GM18519 (cell line): ENCODE measurements at regions not wholly inside any gene's neighbourhood (a gene's known extent, or its start where the extent isn't known, plus 50 kb on each side); places are given as distances from the start of the nearest gene placed in this dataset.
"Not testable (repeated sequence)": the region's sequence is repeated elsewhere in the genome, so short reads cannot be mapped to it uniquely, and the experiment has no call there.

Source experiments
- ATAC-seq: cut with Tn5 transposase; IDR thresholded peaks from one replicate; pipeline ENCODE4 v1.9.1; 2021; ENCODE audit warnings: mild to moderate bottlenecking, moderate library complexity; ENCODE audit not compliant: unreplicated experiment, low FRiP score

DNA sequence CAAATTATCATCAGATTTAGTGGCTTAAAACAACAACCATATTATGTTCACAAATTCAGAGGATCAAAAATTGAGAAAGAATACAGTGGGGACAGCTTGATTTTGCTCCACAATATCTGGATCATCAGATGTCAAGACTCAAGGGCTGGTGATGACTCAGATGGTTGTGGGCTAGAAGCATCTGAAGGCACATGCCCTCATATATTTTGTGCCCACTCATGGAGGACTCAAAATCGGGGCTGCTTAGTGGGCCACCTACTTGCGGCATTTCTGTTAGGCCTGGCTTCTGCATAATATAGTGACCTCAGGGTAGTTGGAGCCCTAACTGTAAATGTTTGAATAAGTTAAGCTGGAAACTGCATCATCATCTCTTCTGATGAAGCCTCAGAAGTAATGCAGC, 584.5 kb downstream of the SLC16A7 start:
- no peak for ATAC-seq

GRCh38 chr12:60182354-60182753, 586.5 kb downstream of the SLC16A7 start:
- ATAC-seq, result no peak

GRCh38 chr12:60184096-60184495, 588.3 kb downstream of the SLC16A7 start:
- no peak for ATAC-seq

DNA sequence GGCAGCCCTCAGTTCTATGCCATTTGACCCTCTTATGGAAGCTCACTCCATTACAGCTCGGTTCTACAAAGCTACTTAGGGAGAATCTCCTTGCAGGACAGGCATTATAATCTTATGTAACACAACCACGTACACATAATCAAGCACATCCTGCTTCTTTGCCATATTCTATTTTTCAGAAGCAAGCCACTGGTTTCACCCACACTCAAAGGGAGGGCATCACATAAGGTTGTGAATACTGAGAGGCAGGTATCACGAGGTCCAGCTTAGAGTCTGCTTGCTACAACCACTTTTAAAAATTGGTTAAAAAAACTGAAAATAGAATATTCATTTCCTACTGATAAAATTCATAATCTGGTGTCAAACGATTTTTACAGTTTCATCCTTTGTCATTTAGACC, 589.2 kb downstream of the SLC16A7 start:
- no peak for ATAC-seq

- no peak for ATAC-seq
These were observed 595.4 kb downstream of the SLC16A7 start for GRCh38 chr12:60191271-60191670.

DNA sequence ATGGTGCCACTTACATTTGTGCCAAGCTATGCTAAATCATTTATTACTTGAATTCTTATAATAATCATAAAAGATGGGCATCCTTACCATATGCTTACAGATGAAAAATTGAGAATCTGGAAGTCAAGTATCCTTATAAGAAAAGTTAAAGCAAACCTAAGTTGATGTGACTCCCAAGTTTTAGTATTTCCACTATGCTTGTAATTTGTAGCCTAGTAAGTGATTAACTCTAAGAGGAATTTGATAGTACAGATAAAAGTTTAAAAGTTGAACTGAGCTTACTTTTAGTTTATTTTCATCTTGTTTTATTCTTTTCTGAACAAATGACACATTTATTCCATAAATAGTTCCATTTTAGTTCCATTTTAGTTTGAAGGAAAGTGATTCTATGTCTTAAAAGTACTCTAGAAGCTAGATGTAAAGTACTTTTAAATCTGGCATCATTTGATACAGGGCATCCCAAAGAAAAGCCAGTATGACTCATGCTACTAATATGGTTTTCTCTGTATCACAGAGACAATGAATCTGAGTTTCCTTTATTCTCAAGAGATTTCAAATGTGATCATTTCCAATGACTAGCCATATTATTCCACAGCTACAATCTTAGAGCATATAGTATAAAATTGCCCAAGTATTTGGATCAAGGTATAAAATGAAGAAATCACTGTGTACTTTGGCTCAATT, 596.0 kb downstream of the SLC16A7 start:
- ATAC-seq, result no peak

- ATAC-seq, result no peak
These were observed 598.8 kb downstream of the SLC16A7 start for GRCh38 chr12:60194678-60195077.

- ATAC-seq, result no peak
These were observed 599.7 kb downstream of the SLC16A7 start for GRCh38 chr12:60195483-60195882.

DNA sequence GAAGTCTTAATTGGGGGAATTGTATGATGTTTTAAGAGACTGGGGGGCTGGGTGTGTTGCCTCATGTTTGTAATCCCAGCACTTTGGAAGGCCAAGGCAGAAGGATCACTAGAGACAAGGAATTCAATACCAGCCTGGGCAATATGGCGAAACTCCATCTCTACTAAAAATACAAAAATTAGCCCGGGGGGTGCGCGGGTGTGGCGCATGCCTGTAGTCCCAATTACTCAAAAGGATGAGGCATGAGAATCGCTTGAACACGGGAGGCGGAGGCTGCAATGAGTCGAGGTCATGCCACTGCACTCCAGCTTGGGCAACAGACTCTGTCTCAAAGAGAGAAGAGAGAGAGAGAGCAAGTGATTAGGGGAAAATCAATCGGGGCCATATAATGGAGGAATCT, 600.5 kb downstream of the SLC16A7 start:
- ATAC-seq, result no peak

GRCh38 chr12:60197589-60197988, 601.8 kb downstream of the SLC16A7 start:
- ATAC-seq, result no peak

GRCh38 chr12:60201891-60202290, 606.1 kb downstream of the SLC16A7 start:
- no peak for ATAC-seq

GRCh38 chr12:60205500-60205899, 609.7 kb downstream of the SLC16A7 start:
- ATAC-seq, result no peak

DNA sequence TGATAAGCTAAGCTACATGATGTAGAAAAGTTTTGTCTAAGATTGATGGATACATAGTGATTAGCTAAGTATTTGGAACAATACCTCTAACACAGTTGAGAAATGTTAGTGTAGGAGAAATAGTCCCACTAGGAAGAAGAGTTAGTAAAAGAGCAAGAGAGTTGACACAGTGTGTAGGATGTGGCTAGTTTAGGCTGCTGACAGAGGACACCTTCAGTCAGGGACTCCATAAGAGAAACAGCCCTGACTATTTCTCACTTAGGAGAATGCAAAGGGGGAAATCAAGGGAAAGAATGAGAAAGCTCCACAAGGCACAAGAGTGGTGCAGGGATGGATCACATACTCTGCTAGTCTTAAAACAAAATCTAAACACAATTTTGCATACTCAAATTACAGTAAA, 613.7 kb downstream of the SLC16A7 start:
- no peak for ATAC-seq

DNA sequence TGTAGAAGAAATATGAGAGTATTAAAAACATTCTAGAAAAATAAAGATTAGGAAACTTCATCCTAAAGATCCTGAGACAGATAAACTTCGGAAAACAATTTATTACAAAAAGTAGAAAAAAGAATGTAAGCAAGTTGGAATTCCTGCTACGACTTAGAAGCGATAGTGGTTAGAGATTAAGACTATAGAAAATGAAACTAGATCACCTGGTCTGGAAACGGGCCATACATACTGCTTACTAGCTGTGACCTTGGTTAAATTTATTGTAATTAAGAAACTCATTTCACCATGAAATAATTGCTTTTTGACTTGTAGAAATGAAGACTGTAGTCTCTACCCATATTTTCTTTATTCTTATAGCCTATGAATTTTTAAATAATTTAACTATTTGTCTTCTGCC, 614.1 kb downstream of the SLC16A7 start:
- no peak for ATAC-seq

DNA sequence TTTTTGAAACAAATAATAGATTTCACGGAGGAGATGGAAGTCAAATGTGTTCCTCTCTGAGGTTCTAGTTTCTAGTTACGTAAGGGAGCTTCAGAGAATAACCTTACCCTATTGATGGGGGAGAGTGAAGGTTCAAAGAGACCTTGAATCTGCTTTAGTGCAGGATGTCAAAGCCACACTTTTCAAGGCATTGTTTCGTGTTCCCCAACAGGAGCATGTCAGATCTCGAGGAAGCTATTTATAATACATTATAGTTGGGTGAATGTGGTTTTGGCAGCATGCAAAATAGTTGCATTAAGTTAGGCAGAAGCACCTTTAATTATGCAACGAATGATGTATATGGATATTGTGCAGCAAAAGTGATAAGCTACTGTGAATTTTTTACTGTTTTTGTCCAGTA, 614.9 kb downstream of the SLC16A7 start:
- no peak for ATAC-seq

DNA sequence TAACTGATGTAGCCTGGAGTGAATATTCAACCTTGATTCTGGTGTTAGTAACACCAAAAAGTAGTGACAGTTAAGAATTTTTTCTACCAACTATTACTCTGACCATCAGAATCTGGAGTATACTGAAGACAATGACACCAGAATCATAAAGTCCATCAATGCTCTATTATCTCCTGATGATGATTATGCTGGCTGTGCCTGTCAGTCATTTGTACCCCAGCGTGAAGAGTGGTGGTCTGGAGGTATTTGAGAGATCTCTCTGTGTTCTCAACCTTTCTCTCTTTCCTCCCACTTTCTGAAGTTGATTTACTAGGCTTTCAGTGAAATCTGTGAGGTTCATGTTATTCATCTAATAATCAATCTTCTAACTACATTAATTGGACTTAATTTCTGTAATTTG, 615.4 kb downstream of the SLC16A7 start:
- ATAC-seq, result no peak

GRCh38 chr12:60212159-60213000, 616.6 kb downstream of the SLC16A7 start:
- ATAC-seq, result no peak

DNA sequence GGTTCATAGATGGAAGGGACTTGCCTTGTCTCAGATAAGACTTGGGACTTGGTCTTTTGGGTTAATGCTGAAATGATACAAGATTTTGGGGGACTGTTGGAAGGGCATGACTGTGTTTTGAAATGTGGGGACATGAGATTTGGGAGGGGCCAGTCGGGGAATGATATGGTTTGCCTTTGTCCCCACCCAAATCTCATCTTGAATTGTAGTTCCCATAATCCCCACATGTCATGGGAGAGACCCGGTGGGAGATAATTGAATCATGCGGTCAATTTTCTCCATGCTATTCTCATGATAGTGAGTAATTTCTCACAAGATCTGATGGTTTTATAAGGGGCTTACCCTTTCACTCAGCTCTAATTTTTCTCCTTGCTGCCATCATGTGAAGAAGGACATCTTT, 617.4 kb downstream of the SLC16A7 start:
- ATAC-seq, result not testable (repeated sequence)

DNA sequence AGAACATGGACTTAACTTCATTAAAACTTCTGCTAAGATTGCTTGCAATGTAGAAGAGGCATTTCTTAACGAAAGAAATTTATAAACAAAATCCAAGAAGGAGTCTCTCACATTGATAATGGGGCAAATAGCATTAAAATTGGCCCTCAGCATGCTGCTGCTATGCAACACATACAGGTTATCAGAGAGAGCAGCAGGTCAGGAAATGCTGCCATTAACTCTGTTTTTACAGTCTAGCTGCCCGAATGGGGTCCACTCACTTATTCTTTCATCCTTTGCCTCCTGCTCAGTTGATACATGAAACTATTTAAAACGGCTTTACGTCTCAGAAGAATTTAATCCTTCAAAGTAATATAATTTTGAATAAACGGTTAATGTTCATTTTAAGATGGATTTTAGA, 620.4 kb downstream of the SLC16A7 start:
- no peak for ATAC-seq

DNA sequence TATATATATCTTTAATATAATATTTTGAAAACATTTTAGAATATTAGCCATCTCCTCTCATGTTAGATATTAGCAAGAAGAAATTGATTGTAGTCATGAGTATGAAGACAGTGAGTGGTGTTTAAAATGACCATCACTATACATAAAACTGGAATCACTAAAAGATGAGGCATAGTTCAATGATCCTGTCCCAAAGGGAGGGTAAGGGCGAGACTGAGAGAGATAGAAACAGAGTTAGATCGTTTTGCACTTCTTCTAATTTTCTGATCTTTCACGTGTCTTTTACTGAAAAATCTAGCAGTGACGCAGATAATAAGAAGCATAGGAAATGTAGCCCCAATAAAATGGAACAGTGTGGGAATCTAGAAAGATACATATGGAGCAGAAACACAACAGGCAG, 627.4 kb downstream of the SLC16A7 start:
- ATAC-seq, result no peak

GRCh38 chr12:60225216-60226000, 629.6 kb downstream of the SLC16A7 start:
- ATAC-seq, result no peak
